Endothelial cell of umbilical vein (primary cell): ENCODE measurements at regions not wholly inside any gene's neighbourhood (a gene's known extent, or its start where the extent isn't known, plus 50 kb on each side); places are given as distances from the start of the nearest gene placed in this dataset.

Experiments
- EZH2 ChIP-seq: IDR thresholded peaks from 2 replicates; pipeline ENCODE4 v1.6.1; 2012; ENCODE audit warnings: borderline replicate concordance, low read depth, mild to moderate bottlenecking, moderate library complexity, low read length, inconsistent platforms; ENCODE audit not compliant: severe bottlenecking
- JUN ChIP-seq: IDR thresholded peaks from 2 replicates; pipeline ENCODE4 v1.6.1; 2011; ENCODE audit warnings: borderline replicate concordance, low read depth; ENCODE audit not compliant: insufficient read length, insufficient read depth
- POLR2A ChIP-seq: IDR thresholded peaks from 2 replicates; pipeline ENCODE4 v1.6.1; 2012; ENCODE audit warnings: low read depth, mild to moderate bottlenecking, control low read depth, low read length
- POLR2AphosphoS5 ChIP-seq: IDR thresholded peaks from 2 replicates; pipeline ENCODE4 v1.6.1; 2012; ENCODE audit warnings: low read depth, mild to moderate bottlenecking, control low read depth, low read length, moderate library complexity; ENCODE audit not compliant: insufficient read depth
- TF ChIP-seq, protein P1 (sequence below), 2 donors: IDR thresholded peaks; 1 replicate in 1 of 2; 2 replicates in 1 of 2; pipeline ENCODE4 v1.5.1; 2011; ENCODE audit warnings: low read length in 2 of 2, mild to moderate bottlenecking in 2 of 2, moderate library complexity in 2 of 2, control low read depth in 1 of 2, inconsistent platforms in 1 of 2, low read depth in 1 of 2; ENCODE audit not compliant: insufficient read depth in 1 of 2; ENCODE audit errors: extremely low read depth in 1 of 2

DNA sequence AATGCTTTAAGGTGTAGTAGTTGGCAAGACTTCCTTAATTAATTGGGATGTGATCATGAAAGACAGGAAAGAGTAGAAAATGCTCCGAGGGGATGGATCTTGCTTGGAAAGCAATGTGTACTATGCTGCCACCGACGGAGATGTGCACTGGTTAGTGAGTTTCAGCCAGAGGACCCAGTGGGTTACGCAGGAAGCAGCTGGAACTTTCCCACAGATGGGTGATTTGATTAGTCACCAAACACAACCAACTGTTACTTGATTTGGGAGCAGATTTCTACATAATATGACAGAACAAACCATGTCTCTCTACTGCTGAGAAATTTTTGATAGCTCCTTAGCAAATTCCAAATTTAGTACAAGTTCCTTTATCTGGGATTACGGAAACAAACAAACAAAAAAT is 245.4 kb upstream of the MCTP2 start:
- TF ChIP-seq POLR2AphosphoS5 (no peak), EZH2 (no peak), POLR2A (no peak), JUN (no peak)
- TF ChIP-seq, protein P1, sequence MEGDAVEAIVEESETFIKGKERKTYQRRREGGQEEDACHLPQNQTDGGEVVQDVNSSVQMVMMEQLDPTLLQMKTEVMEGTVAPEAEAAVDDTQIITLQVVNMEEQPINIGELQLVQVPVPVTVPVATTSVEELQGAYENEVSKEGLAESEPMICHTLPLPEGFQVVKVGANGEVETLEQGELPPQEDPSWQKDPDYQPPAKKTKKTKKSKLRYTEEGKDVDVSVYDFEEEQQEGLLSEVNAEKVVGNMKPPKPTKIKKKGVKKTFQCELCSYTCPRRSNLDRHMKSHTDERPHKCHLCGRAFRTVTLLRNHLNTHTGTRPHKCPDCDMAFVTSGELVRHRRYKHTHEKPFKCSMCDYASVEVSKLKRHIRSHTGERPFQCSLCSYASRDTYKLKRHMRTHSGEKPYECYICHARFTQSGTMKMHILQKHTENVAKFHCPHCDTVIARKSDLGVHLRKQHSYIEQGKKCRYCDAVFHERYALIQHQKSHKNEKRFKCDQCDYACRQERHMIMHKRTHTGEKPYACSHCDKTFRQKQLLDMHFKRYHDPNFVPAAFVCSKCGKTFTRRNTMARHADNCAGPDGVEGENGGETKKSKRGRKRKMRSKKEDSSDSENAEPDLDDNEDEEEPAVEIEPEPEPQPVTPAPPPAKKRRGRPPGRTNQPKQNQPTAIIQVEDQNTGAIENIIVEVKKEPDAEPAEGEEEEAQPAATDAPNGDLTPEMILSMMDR (IDR thresholded peaks at IDR 0.05; ENCODE audit: extremely low read depth in 1 of 2, insufficient read depth in 1 of 2, low read depth in 1 of 2, low read length in 2 of 2), result no peak
